ENCODE measurements at regions not wholly inside any gene's neighbourhood (a gene's known extent, or its start where the extent isn't known, plus 50 kb on each side); places are given as distances from the start of the nearest gene placed in this dataset.
"Not testable (repeated sequence)": the region's sequence is repeated elsewhere in the genome, so short reads cannot be mapped to it uniquely, and the experiment has no call there.

DNA sequence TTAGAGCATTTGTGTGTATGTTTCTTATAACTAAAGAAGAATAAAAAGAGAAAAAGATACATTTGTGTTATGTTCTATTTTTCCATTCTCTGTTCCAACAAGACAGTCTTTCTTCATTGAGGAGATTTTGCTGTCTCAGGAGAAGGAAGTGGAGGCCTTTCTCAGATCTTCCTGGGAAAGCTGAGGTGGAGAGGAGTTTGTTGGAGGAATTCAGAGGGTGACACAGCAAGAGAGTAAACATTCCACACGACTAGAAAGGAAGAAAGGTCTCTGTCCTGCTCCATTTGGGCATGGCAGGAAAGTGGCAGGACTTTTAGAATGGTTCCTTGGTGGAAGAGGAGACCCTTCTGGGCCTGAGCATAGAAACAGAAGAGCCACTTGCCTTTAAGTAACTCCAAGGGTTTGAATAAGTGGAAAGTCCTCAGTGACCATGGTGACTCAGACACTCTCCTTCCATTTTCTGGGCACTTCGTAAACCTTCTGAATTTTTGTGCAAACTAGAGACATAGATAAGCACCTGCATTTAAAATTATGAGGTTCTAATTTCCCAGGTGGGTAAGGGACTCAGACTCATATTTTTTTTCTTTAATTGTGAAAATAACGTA is 52.3 kb upstream of the COL5A2 start:
- in situ Hi-C loops (cut with HindIII; ENCODE audit: low sequenced_read_pairs), result no loop called here
- H3K4me3 ChIP-seq (ENCODE audit: low read depth, low read length), result no peak overlapping the region
- no peak for DNase-seq (ENCODE audit: low read depth)
- TF ChIP-seq, protein P1, sequence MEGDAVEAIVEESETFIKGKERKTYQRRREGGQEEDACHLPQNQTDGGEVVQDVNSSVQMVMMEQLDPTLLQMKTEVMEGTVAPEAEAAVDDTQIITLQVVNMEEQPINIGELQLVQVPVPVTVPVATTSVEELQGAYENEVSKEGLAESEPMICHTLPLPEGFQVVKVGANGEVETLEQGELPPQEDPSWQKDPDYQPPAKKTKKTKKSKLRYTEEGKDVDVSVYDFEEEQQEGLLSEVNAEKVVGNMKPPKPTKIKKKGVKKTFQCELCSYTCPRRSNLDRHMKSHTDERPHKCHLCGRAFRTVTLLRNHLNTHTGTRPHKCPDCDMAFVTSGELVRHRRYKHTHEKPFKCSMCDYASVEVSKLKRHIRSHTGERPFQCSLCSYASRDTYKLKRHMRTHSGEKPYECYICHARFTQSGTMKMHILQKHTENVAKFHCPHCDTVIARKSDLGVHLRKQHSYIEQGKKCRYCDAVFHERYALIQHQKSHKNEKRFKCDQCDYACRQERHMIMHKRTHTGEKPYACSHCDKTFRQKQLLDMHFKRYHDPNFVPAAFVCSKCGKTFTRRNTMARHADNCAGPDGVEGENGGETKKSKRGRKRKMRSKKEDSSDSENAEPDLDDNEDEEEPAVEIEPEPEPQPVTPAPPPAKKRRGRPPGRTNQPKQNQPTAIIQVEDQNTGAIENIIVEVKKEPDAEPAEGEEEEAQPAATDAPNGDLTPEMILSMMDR (IDR thresholded peaks at IDR 0.05; ENCODE audit: low read depth, low read length, missing control alignments), result no peak

DNA sequence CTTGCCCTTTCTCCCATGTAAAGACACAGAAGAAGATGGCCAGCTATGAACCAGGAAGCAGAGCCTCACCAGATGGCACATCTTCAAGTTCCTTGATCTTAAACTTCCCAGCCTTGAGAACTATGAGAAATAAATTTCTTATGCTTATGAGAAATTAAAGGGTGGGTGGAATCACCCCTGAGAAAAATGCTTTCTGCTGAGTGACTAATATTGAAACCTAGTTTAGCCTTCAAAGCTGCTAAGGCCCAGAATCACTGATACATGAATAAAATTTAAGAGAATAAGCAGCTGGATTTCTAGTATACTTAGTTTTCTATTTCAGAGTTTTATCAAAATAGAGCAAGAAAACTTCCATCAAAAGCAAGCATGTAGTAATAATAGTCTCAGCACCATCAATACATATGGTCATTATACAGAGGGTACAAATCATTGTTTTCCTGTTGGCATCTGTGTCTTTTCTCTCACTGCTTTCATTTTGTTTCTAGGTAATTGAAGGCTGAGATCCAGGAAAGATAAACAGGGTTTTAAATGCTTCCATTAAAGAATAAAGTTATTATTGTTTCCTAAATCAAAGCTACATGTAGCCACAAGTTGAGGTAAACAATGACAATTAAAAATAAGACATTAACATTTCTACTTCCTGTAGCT is 53.3 kb upstream of the COL5A2 start:
- in situ Hi-C loops (cut with HindIII; ENCODE audit: low sequenced_read_pairs), result no loop called here
- DNase-seq (ENCODE audit: low read depth), result no peak
- no peak overlapping the region for H3K4me3 ChIP-seq (ENCODE audit: low read depth, low read length)
- TF ChIP-seq, protein P1 (IDR thresholded peaks at IDR 0.05; ENCODE audit: low read depth, low read length, missing control alignments), result no peak

DNA sequence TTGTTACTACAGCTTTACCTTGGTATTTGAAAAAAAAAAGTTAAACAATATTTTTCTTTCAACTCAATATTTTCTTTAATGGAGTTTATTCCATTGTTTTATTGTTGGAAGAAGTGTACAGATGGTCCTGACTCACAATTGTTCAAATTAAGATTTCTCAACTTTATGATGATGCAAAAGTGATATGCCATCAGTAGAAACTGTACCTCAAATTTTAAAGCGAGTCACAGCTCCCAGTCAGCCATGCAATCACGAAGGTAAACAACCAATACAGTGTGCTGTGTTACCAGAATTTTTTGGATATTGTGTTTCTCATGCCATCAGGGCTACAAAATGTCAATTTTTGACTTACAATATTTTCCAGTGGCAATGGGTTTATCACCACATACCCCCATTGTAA is 54.0 kb upstream of the COL5A2 start:
- H3K4me3 ChIP-seq (ENCODE audit: low read depth, low read length), result no peak overlapping the region
- TF ChIP-seq, protein P1 (IDR thresholded peaks at IDR 0.05; ENCODE audit: low read depth, low read length, missing control alignments), result no peak
- DNase-seq (ENCODE audit: low read depth), result no peak
- in situ Hi-C loops (cut with HindIII; ENCODE audit: low sequenced_read_pairs), result no loop called here

DNA sequence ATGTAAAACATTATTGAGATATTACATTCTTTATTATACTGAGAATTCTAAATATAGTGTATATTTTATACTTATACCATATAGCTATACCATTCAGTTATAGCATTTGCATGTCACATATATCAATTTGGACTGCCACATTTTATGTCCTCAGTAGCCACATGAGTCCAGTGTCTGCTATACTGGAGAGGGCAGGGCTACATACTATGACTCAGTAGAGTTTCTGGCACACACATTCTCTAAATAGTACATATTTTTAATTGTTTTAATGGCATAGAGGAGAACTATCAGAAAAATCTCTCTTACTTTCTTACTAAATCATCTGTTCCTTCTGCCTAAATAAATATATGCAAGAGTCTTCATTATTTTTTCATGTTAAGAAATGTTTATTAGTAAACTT is 55.4 kb upstream of the COL5A2 start:
- H3K4me3 ChIP-seq (ENCODE audit: low read depth, low read length), result no peak overlapping the region
- TF ChIP-seq, protein P1 (IDR thresholded peaks at IDR 0.05; ENCODE audit: low read depth, low read length, missing control alignments), result no peak
- no peak for DNase-seq (ENCODE audit: low read depth)
- in situ Hi-C loops (cut with HindIII; ENCODE audit: low sequenced_read_pairs), result no loop called here

DNA sequence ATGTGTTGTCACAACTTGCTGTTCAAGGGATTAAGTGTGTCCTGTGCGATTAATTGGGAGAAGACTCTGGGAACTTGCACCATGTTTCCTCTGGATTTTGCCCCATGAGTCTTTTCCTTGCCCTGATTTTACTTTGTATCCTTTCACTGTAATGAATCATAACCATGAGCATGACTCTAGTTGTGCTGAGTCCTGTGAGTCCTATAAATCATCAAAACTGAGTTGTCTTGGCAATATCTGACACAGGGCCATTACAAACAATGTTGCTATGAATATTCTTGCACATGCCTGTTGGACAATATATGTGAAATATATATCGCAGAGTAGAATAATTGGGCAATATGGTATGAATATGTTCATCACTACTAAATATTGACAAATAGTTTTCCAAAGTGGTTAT is 56.5 kb upstream of the COL5A2 start:
- DNase-seq (ENCODE audit: low read depth), result no peak
- in situ Hi-C loops (cut with HindIII; ENCODE audit: low sequenced_read_pairs), result no loop called here
- TF ChIP-seq, protein P1 (IDR thresholded peaks at IDR 0.05; ENCODE audit: low read depth, low read length, missing control alignments), result no peak
- H3K4me3 ChIP-seq (ENCODE audit: low read depth, low read length), result no peak overlapping the region

DNA sequence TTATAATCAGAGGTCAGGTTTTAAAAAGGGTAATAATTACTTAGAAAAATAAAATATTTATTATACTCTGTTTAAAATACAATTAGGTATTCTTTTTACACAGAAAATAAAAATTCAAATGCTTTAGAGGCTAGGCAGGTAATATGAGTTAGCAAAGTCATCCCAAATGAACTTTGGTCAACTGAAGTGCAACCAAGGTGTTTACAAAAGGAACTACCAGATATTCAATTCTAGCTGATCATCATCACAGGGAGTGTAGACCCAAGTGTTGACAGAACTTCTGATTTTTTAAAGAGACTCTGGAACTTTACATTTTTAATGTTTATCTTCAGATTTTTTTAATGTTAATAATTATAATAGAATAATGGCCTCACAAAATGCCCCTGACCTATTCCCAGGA is 59.3 kb upstream of the COL5A2 start:
- DNase-seq (ENCODE audit: low read depth), result no peak
- TF ChIP-seq, protein P1 (IDR thresholded peaks at IDR 0.05; ENCODE audit: low read depth, low read length, missing control alignments), result no peak
- in situ Hi-C loops (cut with HindIII; ENCODE audit: low sequenced_read_pairs), result no loop called here
- H3K4me3 ChIP-seq (ENCODE audit: low read depth, low read length), result no peak overlapping the region

DNA sequence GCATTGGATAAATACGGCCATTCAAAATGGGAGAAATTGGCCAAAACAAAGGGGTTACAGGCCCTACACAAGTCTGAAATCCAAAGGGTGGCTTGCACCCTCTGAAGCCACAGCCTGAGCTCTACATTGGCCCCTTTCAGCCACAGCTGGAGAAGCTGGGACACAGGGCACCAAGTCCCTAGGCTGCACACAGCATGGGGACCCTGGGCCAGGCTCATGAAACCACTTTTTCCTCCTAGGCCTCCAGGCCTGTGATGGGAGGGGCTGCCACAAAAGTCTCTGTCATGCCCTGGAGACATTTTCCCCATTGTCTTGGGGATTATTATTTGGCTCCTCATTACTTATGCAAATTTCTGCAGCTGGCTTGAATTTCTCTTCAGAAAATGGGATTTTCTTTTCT is 64.3 kb upstream of the COL5A2 start:
- H3K4me3 ChIP-seq (ENCODE audit: low read depth, low read length); DNase-seq (ENCODE audit: low read depth); in situ Hi-C loops (cut with HindIII; ENCODE audit: low sequenced_read_pairs): not testable (repeated sequence)
